ENCODE measurements at regions not wholly inside any gene's neighbourhood (a gene's known extent, or its start where the extent isn't known, plus 50 kb on each side); places are given as distances from the start of the nearest gene placed in this dataset.

DNA sequence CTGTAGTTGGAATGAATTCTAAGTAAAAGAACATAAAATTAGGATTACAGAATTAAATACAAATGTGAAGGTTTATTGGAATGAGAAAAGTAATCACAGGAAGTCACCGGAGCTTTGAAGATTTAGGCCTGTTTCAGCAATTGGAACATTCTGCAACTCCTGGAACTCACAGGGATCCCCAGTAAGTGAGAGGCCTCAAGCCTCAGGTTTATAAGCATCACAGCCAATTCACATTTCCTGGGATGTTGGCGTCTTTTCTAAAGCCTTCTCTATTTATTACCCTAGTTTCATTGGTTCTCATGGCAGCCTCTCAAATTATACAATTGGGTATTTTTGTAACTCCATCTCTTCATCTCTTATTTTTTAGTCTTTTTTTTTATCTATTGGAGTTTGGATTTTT is 90.4 kb upstream of the HIVEP1 start:
- no peaks in the 10 kb centered on the region for H3K36me3 ChIP-seq (ENCODE audit: control insufficient read depth in 2 of 2, extremely low read depth in 1 of 2, insufficient read depth in 1 of 2, low read length in 1 of 2)
- no peaks in the 10 kb centered on the region for H3K36me3 Mint-ChIP-seq
- no peak overlapping the region for H3K27ac Mint-ChIP-seq
- ATAC-seq (replicated peaks in 1 of 4), result no peak
- no peaks in the 10 kb centered on the region for H3K4me1 ChIP-seq (ENCODE audit: control insufficient read depth in 1 of 2, extremely low read depth in 1 of 2, insufficient read depth in 2 of 2, low read length in 2 of 2)
- no peak overlapping the region for H3K4me3 ChIP-seq (ENCODE audit: control insufficient read depth in 1 of 2, extremely low read depth in 1 of 2, low read length in 1 of 2)
- H3K4me1 Mint-ChIP-seq, result peaks cover 0 to 10% (median 0%) of the 10 kb centered on the region in 3 donors
- no peak overlapping the region for H3K27ac ChIP-seq (ENCODE audit: low read length)
- H3K27me3 ChIP-seq (replicated peaks in 1 of 2; ENCODE audit: control insufficient read depth in 2 of 2, extremely low read depth in 1 of 2, insufficient read depth in 2 of 2, low read length in 1 of 2), result peaks cover 0 to 3% of the 10 kb centered on the region in 2 experiments
- H3K27me3 Mint-ChIP-seq, result peaks cover 3 to 4% of the 10 kb centered on the region in 2 donors
- WGBS (ENCODE audit: insufficient coverage), result 100% methylated on average over 1 of the region's 2 CpGs
- POLR2A ChIA-PET, result interaction anchor here in 1 of 2 donors (0.6 kb wide), 1 partner anchor 184 kb away, joined by 3 read pairs; no protein-coding TSS in a partner anchor
- no peak overlapping the region for H3K4me3 Mint-ChIP-seq
- H3K9me3 Mint-ChIP-seq, result no peaks in the 10 kb centered on the region
- CTCF ChIA-PET, result no interaction called here
- no peak for DNase-seq
- H3K9me3 ChIP-seq, result no peaks in the 10 kb centered on the region

DNA sequence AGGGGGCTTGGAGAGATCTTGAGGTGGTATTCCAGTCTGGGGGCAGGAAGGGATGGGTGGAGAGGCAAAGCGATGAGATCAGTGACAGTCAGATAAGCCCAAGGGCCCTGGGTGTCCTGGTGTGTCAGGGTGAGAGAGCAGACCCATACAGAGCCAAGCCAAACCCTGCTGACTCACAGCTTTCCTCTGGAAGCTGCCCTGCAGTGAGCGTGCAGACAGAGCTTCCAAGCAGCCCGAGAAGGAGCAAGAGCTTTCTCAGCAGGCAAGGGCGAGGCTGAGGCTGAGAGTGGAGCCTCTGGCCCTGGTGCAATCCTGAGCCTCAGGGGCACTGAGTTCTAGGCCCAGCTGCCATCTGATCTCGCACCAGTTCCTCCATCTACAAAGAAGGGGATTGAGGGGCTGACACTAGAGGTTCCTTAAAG is 91.1 kb upstream of the HIVEP1 start:
- CTCF ChIA-PET, result no interaction called here

GRCh38 chr6:11920566-11920965 is 91.5 kb upstream of the HIVEP1 start:
- no peak for ATAC-seq (replicated peaks in 1 of 4)
- no peaks in the 10 kb centered on the region for H3K36me3 ChIP-seq (ENCODE audit: control insufficient read depth in 2 of 2, extremely low read depth in 1 of 2, insufficient read depth in 1 of 2, low read length in 1 of 2)
- 94% methylated on average over 3 of the region's 3 CpGs for WGBS (ENCODE audit: insufficient coverage)
- DNase-seq, result no peak
- H3K4me1 ChIP-seq (ENCODE audit: control insufficient read depth in 1 of 2, extremely low read depth in 1 of 2, insufficient read depth in 2 of 2, low read length in 2 of 2), result no peaks in the 10 kb centered on the region
- H3K36me3 Mint-ChIP-seq, result no peaks in the 10 kb centered on the region
- H3K27me3 ChIP-seq (replicated peaks in 1 of 2; ENCODE audit: control insufficient read depth in 2 of 2, extremely low read depth in 1 of 2, insufficient read depth in 2 of 2, low read length in 1 of 2), result no peaks in the 10 kb centered on the region
- H3K27ac ChIP-seq (ENCODE audit: low read length), result no peak overlapping the region
- no peaks in the 10 kb centered on the region for H3K9me3 ChIP-seq
- no peak overlapping the region for H3K4me3 ChIP-seq (ENCODE audit: control insufficient read depth in 1 of 2, extremely low read depth in 1 of 2, low read length in 1 of 2)
- H3K9me3 Mint-ChIP-seq, result no peaks in the 10 kb centered on the region
- CTCF ChIA-PET, result no interaction called here
- no peaks in the 10 kb centered on the region for H3K4me1 Mint-ChIP-seq
- no peaks in the 10 kb centered on the region for H3K27me3 Mint-ChIP-seq
- H3K27ac Mint-ChIP-seq, result no peak overlapping the region
- POLR2A ChIA-PET, result no interaction called here
- no peak overlapping the region for H3K4me3 Mint-ChIP-seq

More for the DNA sequence above, 91.1 kb upstream of the HIVEP1 start:
- POLR2A ChIA-PET, result no interaction called here
- Mint-ChIP-seq H3K4me1 (peaks cover 0 to 3% (median 0%) of the 10 kb centered on the region in 3 donors), H3K9me3 (no peaks in the 10 kb centered on the region), H3K36me3 (no peaks in the 10 kb centered on the region), H3K27me3 (peaks cover 2 to 3% of the 10 kb centered on the region in 2 donors), H3K27ac (no peak overlapping the region), H3K4me3 (no peak overlapping the region)
- Histone ChIP-seq H3K4me3 (ENCODE audit: control insufficient read depth in 1 of 2, extremely low read depth in 1 of 2, low read length in 1 of 2) (no peak overlapping the region), H3K27ac (ENCODE audit: low read length) (no peak overlapping the region), H3K9me3 (no peaks in the 10 kb centered on the region), H3K4me1 (ENCODE audit: control insufficient read depth in 1 of 2, extremely low read depth in 1 of 2, insufficient read depth in 2 of 2, low read length in 2 of 2) (no peaks in the 10 kb centered on the region), H3K36me3 (ENCODE audit: control insufficient read depth in 2 of 2, extremely low read depth in 1 of 2, insufficient read depth in 1 of 2, low read length in 1 of 2) (no peaks in the 10 kb centered on the region), H3K27me3 (replicated peaks in 1 of 2; ENCODE audit: control insufficient read depth in 2 of 2, extremely low read depth in 1 of 2, insufficient read depth in 2 of 2, low read length in 1 of 2) (peaks cover 0 to 2% of the 10 kb centered on the region in 2 experiments)
- DNase-seq (no peak), ATAC-seq (replicated peaks in 1 of 4) (no peak)
- WGBS (ENCODE audit: insufficient coverage), result 96% methylated on average over 4 of the region's 5 CpGs

DNA sequence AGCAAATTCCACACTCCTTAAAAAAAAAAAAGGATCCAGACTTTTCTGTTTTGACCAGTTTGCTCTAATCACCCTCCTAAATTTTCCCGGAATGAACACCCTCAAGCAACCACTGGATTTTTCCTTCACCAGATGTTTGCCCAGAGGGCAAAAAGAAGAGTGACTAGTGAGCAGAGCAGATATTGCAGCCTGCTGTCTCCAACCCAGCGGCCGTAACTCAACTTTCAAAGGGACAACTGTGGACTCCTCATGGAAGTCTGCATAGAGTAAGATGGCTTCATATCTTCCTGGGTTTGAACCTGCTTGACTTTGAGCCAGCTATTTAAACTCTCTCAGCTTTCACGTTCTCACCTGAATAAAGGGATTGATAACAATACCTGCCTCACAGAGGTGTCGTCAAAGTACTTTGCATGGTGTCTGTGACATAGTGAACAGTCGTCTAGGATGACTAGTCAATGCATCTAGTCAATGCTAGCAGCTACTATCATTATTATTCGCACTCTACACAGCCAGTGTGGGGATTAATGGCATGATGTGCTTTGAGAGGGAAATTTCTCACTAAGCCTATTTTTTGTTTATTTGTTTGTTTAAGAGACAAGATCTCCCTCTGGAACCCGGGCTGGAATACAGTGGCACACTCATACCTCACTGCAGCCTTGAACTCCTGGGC is 92.2 kb upstream of the HIVEP1 start:
- no peaks in the 10 kb centered on the region for H3K4me1 ChIP-seq (ENCODE audit: control insufficient read depth in 1 of 2, extremely low read depth in 1 of 2, insufficient read depth in 2 of 2, low read length in 2 of 2)
- H3K27me3 ChIP-seq (replicated peaks in 1 of 2; ENCODE audit: control insufficient read depth in 2 of 2, extremely low read depth in 1 of 2, insufficient read depth in 2 of 2, low read length in 1 of 2), result no peaks in the 10 kb centered on the region
- ChIA-PET POLR2A (interaction anchor here in 1 of 2 donors (0.6 kb wide), 1 partner anchor 47 kb away, joined by 3 read pairs; no protein-coding TSS in a partner anchor), CTCF (no interaction called here)
- WGBS (ENCODE audit: insufficient coverage), result 85% methylated on average over 4 of the region's 8 CpGs
- Mint-ChIP-seq H3K27ac (no peak overlapping the region), H3K4me1 (no peaks in the 10 kb centered on the region), H3K4me3 (no peak overlapping the region), H3K9me3 (no peaks in the 10 kb centered on the region), H3K36me3 (no peaks in the 10 kb centered on the region), H3K27me3 (no peaks in the 10 kb centered on the region)
- no peaks in the 10 kb centered on the region for H3K9me3 ChIP-seq
- no peak overlapping the region for H3K4me3 ChIP-seq (ENCODE audit: control insufficient read depth in 1 of 2, extremely low read depth in 1 of 2, low read length in 1 of 2)
- H3K27ac ChIP-seq (ENCODE audit: low read length), result no peak overlapping the region
- H3K36me3 ChIP-seq (ENCODE audit: control insufficient read depth in 2 of 2, extremely low read depth in 1 of 2, insufficient read depth in 1 of 2, low read length in 1 of 2), result no peaks in the 10 kb centered on the region
- DNase-seq, result no peak
- no peak for ATAC-seq (replicated peaks in 1 of 4)

DNA sequence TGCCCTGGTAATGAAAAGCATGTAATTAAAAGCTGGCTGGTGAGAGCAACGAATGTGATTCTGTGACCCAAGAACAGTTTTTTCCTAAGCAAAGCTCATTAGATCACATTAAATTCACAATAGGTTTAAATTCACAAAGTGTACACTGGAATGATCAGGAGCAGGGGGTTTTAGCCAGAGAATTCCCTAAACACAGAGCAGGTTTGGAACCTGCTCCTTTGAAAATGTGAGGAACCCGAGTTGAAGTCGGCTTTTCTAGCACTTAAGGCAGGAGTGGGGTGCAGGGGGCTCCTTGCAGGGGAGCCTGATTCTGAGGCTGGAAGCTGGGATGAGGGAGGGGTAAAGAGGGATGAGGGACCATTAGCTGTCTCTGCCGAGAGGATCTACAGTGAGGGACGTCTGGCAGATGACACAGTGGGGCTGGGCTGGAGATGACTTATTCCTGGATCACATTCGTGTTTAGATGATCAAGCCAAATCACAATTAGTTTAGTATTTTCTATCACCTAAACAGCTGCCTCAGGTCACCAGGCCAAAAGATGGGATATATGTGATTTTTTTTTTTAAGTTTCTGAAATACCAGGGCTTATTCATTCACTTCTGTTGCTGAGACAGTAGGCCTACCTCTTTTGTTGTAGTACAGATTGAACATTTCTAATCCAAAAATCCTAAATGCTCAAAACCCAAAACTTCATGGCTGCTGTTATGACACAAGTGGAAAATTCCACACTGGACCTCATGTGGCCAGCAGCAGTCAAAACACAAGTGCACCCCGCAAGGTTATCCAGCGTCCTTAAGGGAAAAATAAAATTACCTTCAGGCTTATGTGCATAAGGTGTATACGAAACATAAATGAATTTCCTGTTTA is 93.1 kb upstream of the HIVEP1 start:
- H3K27me3 Mint-ChIP-seq, result no peaks in the 10 kb centered on the region
- DNase-seq (no peak), ATAC-seq (replicated peaks in 1 of 4) (no peak)
- CTCF ChIA-PET, result interaction anchor here in 1 of 2 donors (0.5 kb wide), 1 partner anchor 883 kb away, joined by 4 read pairs; no protein-coding TSS in a partner anchor
- POLR2A ChIA-PET, result no interaction called here
- no peaks in the 10 kb centered on the region for H3K4me1 ChIP-seq (ENCODE audit: control insufficient read depth in 1 of 2, extremely low read depth in 1 of 2, insufficient read depth in 2 of 2, low read length in 2 of 2)
- H3K36me3 Mint-ChIP-seq, result no peaks in the 10 kb centered on the region
- H3K27ac ChIP-seq (ENCODE audit: low read length), result no peak overlapping the region
- no peaks in the 10 kb centered on the region for H3K9me3 ChIP-seq
- no peaks in the 10 kb centered on the region for H3K4me1 Mint-ChIP-seq
- H3K4me3 Mint-ChIP-seq, result no peak overlapping the region
- WGBS (ENCODE audit: insufficient coverage), result 88% methylated on average over 5 of the region's 9 CpGs
- no peak overlapping the region for H3K4me3 ChIP-seq (ENCODE audit: control insufficient read depth in 1 of 2, extremely low read depth in 1 of 2, low read length in 1 of 2)
- H3K9me3 Mint-ChIP-seq, result no peaks in the 10 kb centered on the region
- no peaks in the 10 kb centered on the region for H3K27me3 ChIP-seq (replicated peaks in 1 of 2; ENCODE audit: control insufficient read depth in 2 of 2, extremely low read depth in 1 of 2, insufficient read depth in 2 of 2, low read length in 1 of 2)
- no peaks in the 10 kb centered on the region for H3K36me3 ChIP-seq (ENCODE audit: control insufficient read depth in 2 of 2, extremely low read depth in 1 of 2, insufficient read depth in 1 of 2, low read length in 1 of 2)
- no peak overlapping the region for H3K27ac Mint-ChIP-seq

DNA sequence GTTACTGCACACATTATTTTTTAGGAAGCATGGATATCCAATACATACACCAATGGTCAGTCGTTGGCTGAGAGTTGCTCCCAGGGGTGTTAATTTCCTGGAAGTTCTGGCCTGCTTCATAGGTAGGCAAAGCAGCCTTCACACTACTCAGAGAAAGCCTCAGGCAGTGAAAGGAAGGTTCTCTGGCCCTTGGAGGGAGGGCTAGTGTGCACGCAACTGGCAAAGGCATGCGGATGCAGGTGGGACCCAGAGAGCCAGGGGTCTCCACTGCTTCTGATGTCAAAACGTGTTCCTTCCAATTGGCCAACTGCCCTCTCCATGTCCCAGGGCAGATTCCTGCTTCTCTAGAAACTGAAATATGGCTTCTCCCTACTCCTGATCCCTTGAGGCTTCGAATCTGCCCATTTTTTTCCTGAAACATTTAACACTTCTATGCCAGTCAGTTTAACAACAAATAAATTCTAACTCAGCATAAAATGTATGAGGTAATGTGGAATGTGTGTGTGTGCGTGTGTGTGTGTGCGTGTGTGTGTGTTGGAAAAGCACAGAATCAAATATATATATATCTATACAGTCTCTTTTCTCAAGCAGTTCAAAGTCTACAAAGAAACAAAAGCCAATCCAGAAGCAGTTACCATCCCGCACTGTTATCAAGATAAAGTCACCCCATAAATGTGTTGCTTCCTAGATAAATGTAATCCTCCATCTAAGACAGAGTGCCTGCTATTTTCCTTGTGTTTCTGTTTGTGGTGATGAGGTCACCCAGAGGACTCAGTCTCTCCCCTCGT is 94.0 kb upstream of the HIVEP1 start:
- 82% methylated on average over 3 of the region's 9 CpGs for WGBS (ENCODE audit: insufficient coverage)
- H3K36me3 ChIP-seq (ENCODE audit: control insufficient read depth in 2 of 2, extremely low read depth in 1 of 2, insufficient read depth in 1 of 2, low read length in 1 of 2), result no peaks in the 10 kb centered on the region
- Mint-ChIP-seq H3K4me3 (no peak overlapping the region), H3K27ac (no peak overlapping the region), H3K27me3 (no peaks in the 10 kb centered on the region), H3K4me1 (no peaks in the 10 kb centered on the region), H3K36me3 (no peaks in the 10 kb centered on the region), H3K9me3 (no peaks in the 10 kb centered on the region)
- ATAC-seq (replicated peaks in 1 of 4) (no peak), DNase-seq (no peak)
- H3K4me3 ChIP-seq (ENCODE audit: control insufficient read depth in 1 of 2, extremely low read depth in 1 of 2, low read length in 1 of 2), result no peak overlapping the region
- ChIA-PET POLR2A (no interaction called here), CTCF (no interaction called here)
- no peaks in the 10 kb centered on the region for H3K27me3 ChIP-seq (replicated peaks in 1 of 2; ENCODE audit: control insufficient read depth in 2 of 2, extremely low read depth in 1 of 2, insufficient read depth in 2 of 2, low read length in 1 of 2)
- no peak overlapping the region for H3K27ac ChIP-seq (ENCODE audit: low read length)
- no peaks in the 10 kb centered on the region for H3K4me1 ChIP-seq (ENCODE audit: control insufficient read depth in 1 of 2, extremely low read depth in 1 of 2, insufficient read depth in 2 of 2, low read length in 2 of 2)
- H3K9me3 ChIP-seq, result no peaks in the 10 kb centered on the region

Measured in T-cell (primary cell).